ENCODE measurements at regions not wholly inside any gene's neighbourhood (a gene's known extent, or its start where the extent isn't known, plus 50 kb on each side); places are given as distances from the start of the nearest gene placed in this dataset.

DNA sequence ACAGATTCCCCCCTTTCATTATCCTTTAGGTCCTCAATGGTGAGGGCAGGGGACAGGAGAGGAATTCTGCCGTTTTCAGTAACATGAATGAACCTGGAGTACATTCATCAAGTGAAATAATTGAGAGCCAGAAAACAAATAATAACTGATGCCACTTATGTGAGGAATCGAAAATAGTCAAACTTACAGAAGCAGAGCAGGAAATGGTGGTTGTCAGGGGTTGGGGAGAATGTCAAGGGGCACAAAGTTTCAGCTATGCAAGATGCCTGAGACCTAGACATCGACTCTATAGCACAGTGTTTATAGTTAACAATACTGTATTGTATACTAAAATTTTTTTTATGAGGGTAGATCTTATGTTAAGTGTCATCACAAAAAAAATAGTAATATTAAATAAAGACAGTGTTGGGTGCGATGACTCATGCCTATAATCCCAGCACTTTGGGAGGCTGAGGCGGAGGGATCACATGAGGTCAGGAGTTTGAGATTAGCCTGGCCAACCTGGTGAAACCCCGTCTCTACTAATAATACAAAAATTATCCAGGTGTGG is 1219.8 kb downstream of the GATA3 start:
- H2AFZ ChIP-seq (ENCODE audit: low read length, unreplicated experiment): no peak overlapping the region
- peaks cover 8% of the 10 kb centered on the region; the same call in 1 of the 2 replicates for H3K27me3 ChIP-seq (ENCODE audit: insufficient read depth, low read length)

DNA sequence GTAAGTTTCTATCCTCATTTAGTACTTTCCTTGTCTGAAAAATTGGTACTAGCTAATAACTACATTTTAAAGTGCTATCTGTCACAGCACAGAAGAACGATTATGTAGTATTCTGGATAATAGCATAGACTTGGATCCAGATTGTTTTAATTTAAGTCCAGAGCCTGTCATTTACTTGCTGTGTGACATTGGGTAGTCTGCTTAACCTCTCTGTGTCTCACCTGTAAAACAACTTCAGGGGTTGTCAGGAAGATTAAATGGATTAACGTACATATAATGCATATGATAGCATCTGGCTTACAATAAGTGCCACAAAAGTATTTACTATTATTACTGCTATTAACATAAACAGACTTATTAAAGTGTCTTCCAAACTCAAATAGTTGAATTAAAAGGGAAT is 1221.4 kb downstream of the GATA3 start:
- H3K4me3 ChIP-seq (ENCODE audit: low read depth, low read length): no peak overlapping the region

More for the DNA sequence above, 1219.8 kb downstream of the GATA3 start:
- Histone ChIP-seq H3K27ac (ENCODE audit: low read depth, low read length) (no peak overlapping the region), H3K79me2 (ENCODE audit: control insufficient read depth, insufficient read depth, low read length, unreplicated experiment) (no peaks in the 10 kb centered on the region), H3K4me3 (ENCODE audit: low read depth, low read length) (no peak overlapping the region), H3K36me3 (ENCODE audit: insufficient read depth, low read length) (no peaks in the 10 kb centered on the region), H3K4me1 (ENCODE audit: control insufficient read depth, insufficient read depth, low read length, unreplicated experiment) (no peaks in the 10 kb centered on the region)

DNA sequence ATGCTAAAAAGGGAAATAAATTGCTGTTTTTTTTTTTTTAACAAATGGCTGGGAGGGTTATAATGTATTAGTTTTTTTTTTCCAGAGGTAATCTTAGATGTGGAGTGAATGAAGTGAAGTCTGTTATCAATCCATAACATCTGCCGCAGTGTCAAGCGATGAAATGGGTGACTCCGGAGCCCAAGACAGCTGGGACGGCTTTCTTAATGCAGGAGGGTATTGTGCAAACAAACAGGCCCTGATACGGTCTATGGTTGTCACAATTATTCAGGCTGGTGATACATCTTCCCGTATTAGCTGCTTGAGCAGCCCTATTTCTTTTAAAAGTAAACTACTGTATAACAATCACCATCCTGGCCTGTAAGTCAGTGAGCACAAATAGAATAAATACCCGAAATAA is 1231.2 kb downstream of the GATA3 start:
- Histone ChIP-seq H2AFZ (ENCODE audit: low read length, unreplicated experiment) (no peak overlapping the region), H3K27ac (ENCODE audit: low read depth, low read length) (no peak overlapping the region), H3K4me1 (ENCODE audit: control insufficient read depth, insufficient read depth, low read length, unreplicated experiment) (no peaks in the 10 kb centered on the region), H3K27me3 (ENCODE audit: insufficient read depth, low read length) (no peaks in the 10 kb centered on the region; the same call in 1 of the 2 replicates), H3K36me3 (ENCODE audit: insufficient read depth, low read length) (no peaks in the 10 kb centered on the region), H3K79me2 (ENCODE audit: control insufficient read depth, insufficient read depth, low read length, unreplicated experiment) (no peaks in the 10 kb centered on the region), H3K4me3 (ENCODE audit: low read depth, low read length) (no peak overlapping the region)

More for the DNA sequence above, 1221.4 kb downstream of the GATA3 start:
- no peak overlapping the region for H2AFZ ChIP-seq (ENCODE audit: low read length, unreplicated experiment)
- peaks cover 8% of the 10 kb centered on the region; the same call in 1 of the 2 replicates for H3K27me3 ChIP-seq (ENCODE audit: insufficient read depth, low read length)
- H3K36me3 ChIP-seq (ENCODE audit: insufficient read depth, low read length): no peaks in the 10 kb centered on the region
- H3K27ac ChIP-seq (ENCODE audit: low read depth, low read length): no peak overlapping the region
- H3K79me2 ChIP-seq (ENCODE audit: control insufficient read depth, insufficient read depth, low read length, unreplicated experiment): no peaks in the 10 kb centered on the region
- no peaks in the 10 kb centered on the region for H3K4me1 ChIP-seq (ENCODE audit: control insufficient read depth, insufficient read depth, low read length, unreplicated experiment)

DNA sequence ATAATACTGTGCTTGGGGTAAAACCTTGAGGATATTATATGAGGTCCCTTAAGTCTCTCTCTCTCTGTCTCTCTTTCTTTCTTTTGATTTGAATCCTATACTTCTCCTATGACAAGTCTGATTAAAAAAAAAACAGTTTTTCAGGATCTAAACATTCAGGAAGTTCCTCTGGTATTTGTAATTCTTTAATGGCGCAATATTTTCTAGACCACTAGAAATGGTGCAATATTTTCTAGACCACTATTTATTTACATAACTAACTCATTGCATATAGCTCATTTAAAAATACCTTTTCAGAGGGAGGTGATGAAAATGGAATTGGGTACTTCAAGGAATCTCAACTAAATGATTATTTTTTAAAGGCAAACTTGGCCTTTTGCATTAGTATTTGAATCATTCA is 1235.3 kb downstream of the GATA3 start:
- Histone ChIP-seq H3K36me3 (ENCODE audit: insufficient read depth, low read length) (no peaks in the 10 kb centered on the region), H3K4me3 (ENCODE audit: low read depth, low read length) (no peak overlapping the region), H3K4me1 (ENCODE audit: control insufficient read depth, insufficient read depth, low read length, unreplicated experiment) (no peaks in the 10 kb centered on the region), H2AFZ (ENCODE audit: low read length, unreplicated experiment) (no peak overlapping the region), H3K27ac (ENCODE audit: low read depth, low read length) (no peak overlapping the region), H3K27me3 (ENCODE audit: insufficient read depth, low read length) (no peaks in the 10 kb centered on the region; the same call in 1 of the 2 replicates), H3K79me2 (ENCODE audit: control insufficient read depth, insufficient read depth, low read length, unreplicated experiment) (no peaks in the 10 kb centered on the region)

DNA sequence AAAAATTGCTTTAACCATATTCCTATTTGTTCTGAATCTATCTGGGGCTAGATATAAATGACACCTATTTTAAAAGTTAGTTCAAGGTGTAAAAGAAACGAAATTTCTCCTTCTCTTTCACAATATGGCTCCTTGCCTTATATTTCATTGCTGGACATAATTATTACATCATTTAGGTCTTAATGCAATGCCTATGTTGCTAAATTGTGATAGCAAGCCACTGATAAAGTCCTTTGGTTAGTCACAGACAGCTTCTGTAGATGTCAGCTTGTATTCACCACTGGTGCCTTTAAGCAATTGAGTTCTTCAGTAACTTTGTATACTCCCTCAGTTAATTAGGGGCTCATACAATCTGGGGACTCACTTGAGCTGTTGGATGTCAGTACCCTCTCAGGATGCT is 1236.6 kb downstream of the GATA3 start:
- no peaks in the 10 kb centered on the region; the same call in 1 of the 2 replicates for H3K27me3 ChIP-seq (ENCODE audit: insufficient read depth, low read length)
- H2AFZ ChIP-seq (ENCODE audit: low read length, unreplicated experiment): no peak overlapping the region
- no peak overlapping the region for H3K27ac ChIP-seq (ENCODE audit: low read depth, low read length)
- H3K36me3 ChIP-seq (ENCODE audit: insufficient read depth, low read length): no peaks in the 10 kb centered on the region
- H3K4me3 ChIP-seq (ENCODE audit: low read depth, low read length): no peak overlapping the region
- H3K79me2 ChIP-seq (ENCODE audit: control insufficient read depth, insufficient read depth, low read length, unreplicated experiment): no peaks in the 10 kb centered on the region
- no peaks in the 10 kb centered on the region for H3K4me1 ChIP-seq (ENCODE audit: control insufficient read depth, insufficient read depth, low read length, unreplicated experiment)

DNA sequence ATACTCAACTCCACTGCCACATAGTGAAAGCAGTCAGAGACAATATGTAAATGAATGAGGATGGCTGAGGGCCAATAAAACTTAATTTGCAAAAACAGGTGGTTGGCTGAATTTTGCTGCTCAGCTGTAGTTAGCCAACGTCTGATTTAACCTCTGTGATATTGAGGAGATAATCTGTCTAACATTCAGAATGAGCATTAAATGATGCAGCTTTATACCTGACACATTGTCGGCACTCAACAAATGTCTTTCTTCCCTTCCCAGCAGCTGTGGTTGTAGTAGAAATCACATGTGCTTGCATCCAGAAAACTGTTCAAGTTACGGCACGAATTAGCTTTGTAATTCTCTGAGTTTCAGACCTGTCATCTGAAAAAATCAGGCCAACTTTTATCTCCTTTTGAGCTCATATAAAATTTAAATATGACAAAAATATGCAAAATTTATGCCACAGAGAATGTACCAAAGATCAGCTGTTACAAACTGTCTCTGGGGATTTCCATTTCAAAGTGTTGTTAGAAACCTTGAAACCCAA is 1239.7 kb downstream of the GATA3 start:
- Histone ChIP-seq H3K27ac (ENCODE audit: low read depth, low read length) (no peak overlapping the region), H3K36me3 (ENCODE audit: insufficient read depth, low read length) (no peaks in the 10 kb centered on the region), H3K4me1 (ENCODE audit: control insufficient read depth, insufficient read depth, low read length, unreplicated experiment) (no peaks in the 10 kb centered on the region), H3K27me3 (ENCODE audit: insufficient read depth, low read length) (no peaks in the 10 kb centered on the region), H3K4me3 (ENCODE audit: low read depth, low read length) (no peak overlapping the region), H3K79me2 (ENCODE audit: control insufficient read depth, insufficient read depth, low read length, unreplicated experiment) (no peaks in the 10 kb centered on the region), H2AFZ (ENCODE audit: low read length, unreplicated experiment) (no peak overlapping the region)

DNA sequence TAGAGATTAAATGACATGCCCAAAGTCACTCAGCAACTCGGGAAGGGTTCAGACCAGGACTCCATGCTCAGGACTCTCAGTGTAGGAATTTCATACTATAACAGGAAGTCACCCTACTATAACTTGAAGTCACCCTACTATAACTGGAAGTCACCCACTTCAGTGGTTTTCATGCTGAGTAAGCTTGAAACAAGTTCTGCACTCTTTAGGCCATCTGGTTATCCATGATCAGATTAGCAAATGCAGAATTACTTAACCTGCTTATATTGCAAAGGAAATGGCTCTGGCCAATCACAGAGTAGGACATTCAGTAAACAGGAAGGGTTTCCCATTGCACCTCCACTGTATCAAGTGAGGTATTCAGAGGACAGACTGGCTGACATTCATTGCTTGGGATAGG is 1240.4 kb downstream of the GATA3 start:
- Histone ChIP-seq H3K36me3 (ENCODE audit: insufficient read depth, low read length) (no peaks in the 10 kb centered on the region), H3K27ac (ENCODE audit: low read depth, low read length) (no peak overlapping the region), H3K27me3 (ENCODE audit: insufficient read depth, low read length) (no peaks in the 10 kb centered on the region), H3K79me2 (ENCODE audit: control insufficient read depth, insufficient read depth, low read length, unreplicated experiment) (no peaks in the 10 kb centered on the region), H2AFZ (ENCODE audit: low read length, unreplicated experiment) (no peak overlapping the region), H3K4me1 (ENCODE audit: control insufficient read depth, insufficient read depth, low read length, unreplicated experiment) (no peaks in the 10 kb centered on the region), H3K4me3 (ENCODE audit: low read depth, low read length) (no peak overlapping the region)

DNA sequence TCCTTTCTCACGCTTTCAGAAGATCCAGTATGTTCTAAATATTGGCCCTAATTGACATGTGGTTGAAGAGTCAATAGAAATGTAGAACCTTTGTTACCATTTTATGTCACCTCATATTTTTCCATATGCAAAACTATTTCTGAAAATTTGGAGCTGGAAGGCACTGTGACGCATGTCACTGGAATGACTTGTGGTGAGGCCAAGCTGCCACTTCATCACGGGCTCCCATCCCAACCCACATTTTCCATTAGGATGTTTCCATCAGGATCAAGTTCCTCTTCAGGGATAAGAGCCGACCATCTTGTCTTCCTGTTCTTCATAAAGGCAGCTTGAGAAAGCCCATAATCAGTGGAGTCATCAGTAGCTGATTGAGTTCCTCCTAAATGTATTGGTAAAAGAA is 1241.7 kb downstream of the GATA3 start:
- Histone ChIP-seq H3K4me3 (ENCODE audit: low read depth, low read length) (no peak overlapping the region), H3K79me2 (ENCODE audit: control insufficient read depth, insufficient read depth, low read length, unreplicated experiment) (no peaks in the 10 kb centered on the region), H2AFZ (ENCODE audit: low read length, unreplicated experiment) (no peak overlapping the region), H3K27ac (ENCODE audit: low read depth, low read length) (no peak overlapping the region), H3K27me3 (ENCODE audit: insufficient read depth, low read length) (no peaks in the 10 kb centered on the region), H3K4me1 (ENCODE audit: control insufficient read depth, insufficient read depth, low read length, unreplicated experiment) (no peaks in the 10 kb centered on the region), H3K36me3 (ENCODE audit: insufficient read depth, low read length) (no peaks in the 10 kb centered on the region)

DNA sequence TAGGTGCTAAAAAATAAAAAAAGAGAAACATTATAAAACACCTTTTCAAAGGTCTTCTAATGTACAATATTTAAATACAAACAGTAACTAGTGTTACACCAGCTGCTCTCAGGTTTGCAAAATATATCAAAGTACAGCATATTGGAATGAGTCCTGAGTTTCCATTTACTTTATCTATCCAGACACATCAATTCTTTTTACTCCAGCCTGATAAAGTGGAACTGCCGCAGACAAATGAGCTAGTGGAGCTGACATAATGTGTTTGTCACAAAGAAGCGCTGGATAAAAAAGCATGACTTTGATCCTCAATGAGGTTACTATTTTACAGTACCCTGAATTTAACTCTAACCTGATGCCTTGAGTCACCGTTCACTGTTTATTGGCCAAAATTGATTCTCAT is 1243.1 kb downstream of the GATA3 start:
- Histone ChIP-seq H3K4me1 (ENCODE audit: control insufficient read depth, insufficient read depth, low read length, unreplicated experiment) (no peaks in the 10 kb centered on the region), H3K79me2 (ENCODE audit: control insufficient read depth, insufficient read depth, low read length, unreplicated experiment) (no peaks in the 10 kb centered on the region), H2AFZ (ENCODE audit: low read length, unreplicated experiment) (no peak overlapping the region), H3K36me3 (ENCODE audit: insufficient read depth, low read length) (no peaks in the 10 kb centered on the region), H3K27ac (ENCODE audit: low read depth, low read length) (no peak overlapping the region), H3K4me3 (ENCODE audit: low read depth, low read length) (no peak overlapping the region), H3K27me3 (ENCODE audit: insufficient read depth, low read length) (no peaks in the 10 kb centered on the region)

DNA sequence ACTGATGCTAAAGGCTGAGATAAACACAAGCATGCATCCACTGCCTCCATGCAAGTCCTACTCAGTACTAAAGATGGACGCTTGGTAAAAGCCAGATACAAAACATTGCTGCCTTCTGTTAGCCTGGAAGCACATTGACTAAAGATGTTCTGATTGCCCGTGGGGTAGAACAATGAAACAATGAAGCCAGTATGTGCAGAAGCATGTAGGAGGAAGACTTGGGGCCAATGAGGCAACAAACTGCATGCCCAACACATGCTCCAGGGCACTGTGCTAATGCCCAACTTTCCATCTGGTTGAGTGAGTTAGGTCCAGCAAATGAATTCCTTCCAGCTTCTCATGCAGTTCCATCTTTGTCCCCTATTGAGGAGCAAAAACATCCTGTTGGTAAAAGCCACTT is 1245.5 kb downstream of the GATA3 start:
- Histone ChIP-seq H3K4me1 (ENCODE audit: control insufficient read depth, insufficient read depth, low read length, unreplicated experiment) (no peaks in the 10 kb centered on the region), H3K27me3 (ENCODE audit: insufficient read depth, low read length) (0 out of 2 replicates have a peak, but pooled peaks cover 3% of the 10 kb centered on the region), H3K79me2 (ENCODE audit: control insufficient read depth, insufficient read depth, low read length, unreplicated experiment) (no peaks in the 10 kb centered on the region), H3K36me3 (ENCODE audit: insufficient read depth, low read length) (no peaks in the 10 kb centered on the region), H2AFZ (ENCODE audit: low read length, unreplicated experiment) (no peak overlapping the region), H3K27ac (ENCODE audit: low read depth, low read length) (no peak overlapping the region), H3K4me3 (ENCODE audit: low read depth, low read length) (no peak overlapping the region)

DNA sequence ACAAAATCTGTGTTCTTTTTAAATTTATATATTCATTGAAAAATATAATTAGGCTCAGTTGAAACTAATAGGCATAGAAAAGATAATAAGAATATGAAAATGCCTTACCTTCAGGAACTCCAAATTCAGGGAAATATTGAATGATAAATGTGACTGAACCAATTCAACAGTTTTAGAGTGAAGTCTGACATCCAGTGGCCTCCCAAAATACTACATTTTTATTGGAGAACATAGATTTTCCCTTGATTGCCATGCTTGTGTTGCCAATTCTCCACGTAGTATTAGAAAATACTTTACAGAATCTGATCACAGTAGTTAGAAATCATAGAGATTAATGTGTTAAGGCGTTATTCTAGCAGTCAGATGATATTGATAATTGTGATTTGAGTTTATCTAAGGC is 1246.7 kb downstream of the GATA3 start:
- Histone ChIP-seq H3K27me3 (ENCODE audit: insufficient read depth, low read length) (peaks cover 3% of the 10 kb centered on the region; the same call in 1 of the 2 replicates), H3K4me3 (ENCODE audit: low read depth, low read length) (no peak overlapping the region), H3K79me2 (ENCODE audit: control insufficient read depth, insufficient read depth, low read length, unreplicated experiment) (no peaks in the 10 kb centered on the region), H3K27ac (ENCODE audit: low read depth, low read length) (no peak overlapping the region), H3K4me1 (ENCODE audit: control insufficient read depth, insufficient read depth, low read length, unreplicated experiment) (no peaks in the 10 kb centered on the region), H2AFZ (ENCODE audit: low read length, unreplicated experiment) (peak overlapping the region; percentile 49), H3K36me3 (ENCODE audit: insufficient read depth, low read length) (no peaks in the 10 kb centered on the region)
